NCI-H2107 treated with DMSO at 0.1 percent for 48 hours (cell line): ENCODE measurements at regions not wholly inside any gene's neighbourhood (a gene's known extent, or its start where the extent isn't known, plus 50 kb on each side); places are given as distances from the start of the nearest gene placed in this dataset.

Experiments used
- DNase-seq: peaks from one replicate; lab custom pipeline; 2025; ENCODE audit not compliant: unreplicated experiment; lab: John Stamatoyannopoulos, UW

GRCh38 chr2:209334188-209335017, 89.4 kb upstream of the MAP2 start:
- DNase-seq: peak; percentile 71

- no peak for DNase-seq
Measured at GRCh38 chr2:209340522-209340921, 83.3 kb upstream of the MAP2 start.

DNA sequence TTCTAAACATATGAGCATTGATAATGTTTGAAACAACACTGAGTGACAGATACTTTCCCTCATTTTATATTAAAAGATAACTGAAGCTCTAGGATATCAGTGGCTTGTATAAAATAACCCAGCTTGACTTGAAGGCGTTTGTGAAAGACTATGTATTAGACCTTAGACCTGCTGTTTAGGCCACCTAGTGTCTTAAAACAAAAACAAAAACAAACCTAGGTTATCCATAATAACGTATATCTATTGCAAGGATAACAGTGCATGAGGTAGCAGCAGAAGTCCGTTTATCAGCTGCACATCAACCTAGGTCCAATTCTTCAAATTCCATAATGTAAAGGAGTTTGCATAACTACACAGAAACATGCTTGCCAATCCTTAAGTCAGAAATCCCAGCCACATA, 79.5 kb upstream of the MAP2 start:
- DNase-seq: no peak

DNA sequence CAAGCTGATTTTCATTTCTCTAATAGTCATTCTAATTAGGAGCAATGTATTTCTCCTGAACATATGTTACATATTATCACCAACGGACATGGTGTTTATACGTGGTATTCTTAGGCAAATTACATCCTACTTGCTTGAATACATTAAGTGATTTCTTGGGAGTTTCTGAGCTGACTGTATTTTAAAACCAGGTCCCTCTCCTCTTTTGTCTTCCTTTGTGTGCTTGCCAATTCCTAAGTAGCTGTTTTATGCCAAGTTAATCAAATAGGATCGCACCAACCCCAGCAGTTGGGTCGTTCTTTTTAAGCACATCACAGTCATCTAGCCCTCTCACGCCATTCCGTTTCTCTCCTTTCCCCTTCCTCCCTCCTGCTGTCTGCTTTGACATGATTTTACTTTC, 75.4 kb upstream of the MAP2 start:
- no peak for DNase-seq

DNA sequence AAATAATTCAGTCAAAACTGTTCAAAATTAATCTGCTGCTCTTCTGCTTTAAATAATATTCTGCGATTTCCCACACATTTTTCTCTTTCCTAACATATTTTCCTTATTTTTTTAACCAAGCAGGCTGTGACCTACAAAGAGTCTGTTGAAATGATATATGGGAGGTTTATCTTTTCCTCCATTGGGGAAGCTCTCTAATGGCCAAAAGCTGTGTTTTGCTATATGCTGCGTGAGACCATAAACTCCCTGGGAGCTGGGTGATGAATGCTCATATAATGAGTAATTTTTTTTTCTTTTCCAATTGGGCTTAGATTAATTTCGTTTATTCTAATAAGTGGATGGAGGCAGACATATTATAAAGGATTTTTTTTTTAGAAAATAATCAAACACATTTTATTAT, 72.2 kb upstream of the MAP2 start:
- DNase-seq: no peak

DNA sequence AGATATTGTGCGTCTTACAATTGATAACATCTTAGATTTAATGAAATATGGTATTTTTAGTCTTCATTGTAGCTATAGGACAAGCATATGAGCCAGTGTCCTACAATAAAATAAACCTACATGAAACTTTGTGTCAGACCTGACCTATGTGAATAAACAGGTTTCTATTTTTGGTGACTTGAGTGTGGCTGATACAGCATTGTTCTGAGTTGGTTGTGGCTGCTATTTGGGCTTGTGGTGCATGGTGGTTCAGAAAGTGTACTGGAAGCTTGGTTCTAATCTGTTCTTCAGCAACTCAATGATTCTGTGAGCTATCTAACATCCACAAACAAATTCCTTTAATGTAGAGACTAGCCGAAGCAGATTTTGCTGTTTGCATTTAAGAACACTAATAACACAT, 64.9 kb upstream of the MAP2 start:
- DNase-seq: no peak

GRCh38 chr2:209367075-209367747, 56.6 kb upstream of the MAP2 start:
- no peak for DNase-seq

DNA sequence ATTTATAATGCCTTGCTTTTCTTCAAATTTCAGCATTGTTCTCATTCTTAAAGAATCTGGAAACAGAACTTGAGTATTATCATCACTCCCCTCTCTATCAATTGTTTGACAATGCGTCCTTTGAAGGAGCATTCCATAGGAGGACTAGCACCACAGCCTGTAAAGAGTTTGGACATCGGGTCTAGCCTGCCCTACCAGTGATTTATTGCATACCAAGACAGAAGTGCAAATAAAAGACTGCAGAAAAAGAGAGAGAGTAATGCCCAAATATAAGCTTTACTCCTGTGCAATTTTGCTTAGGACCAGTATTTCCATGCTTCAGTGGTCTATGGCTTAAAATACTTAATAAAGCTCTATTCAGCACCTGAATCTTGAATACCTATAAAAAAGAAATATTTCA, 55.4 kb upstream of the MAP2 start:
- DNase-seq: no peak

- DNase-seq: no peak
Measured at GRCh38 chr2:209368914-209369313, 54.9 kb upstream of the MAP2 start.

GRCh38 chr2:209369656-209370055, 54.2 kb upstream of the MAP2 start:
- DNase-seq: no peak

GRCh38 chr2:209371407-209371806, 52.4 kb upstream of the MAP2 start:
- no peak for DNase-seq
